ENCODE measurements at regions not wholly inside any gene's neighbourhood (a gene's known extent, or its start where the extent isn't known, plus 50 kb on each side); places are given as distances from the start of the nearest gene placed in this dataset.

DNA sequence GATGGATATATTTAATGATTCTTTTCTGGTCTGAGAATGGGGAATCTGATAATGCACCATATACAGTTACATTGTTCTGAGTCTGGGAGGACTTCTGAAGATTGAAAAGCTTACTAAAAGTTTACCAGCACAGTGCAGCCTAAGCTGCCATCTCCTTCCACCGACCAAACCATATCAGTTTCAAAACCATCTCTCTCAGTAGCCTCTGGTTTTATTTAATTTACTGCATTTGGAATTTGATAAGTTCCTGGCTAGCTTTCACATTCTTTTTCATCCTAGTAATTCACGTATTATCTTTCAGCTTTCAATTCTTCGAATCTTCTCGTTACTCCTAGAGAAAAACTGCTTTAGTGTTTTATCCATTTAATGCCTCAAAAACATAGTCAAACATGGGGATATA is 181.4 kb upstream of the HCCS start:
- DNase-seq (ENCODE audit: low spot score): no peak
- Histone ChIP-seq H3F3A (ENCODE audit: low read depth) (no peaks in the 10 kb centered on the region), H3K27ac (no peak overlapping the region), H3K4me2 (no peak overlapping the region), H2AFZ (replicated peaks) (no peak overlapping the region), H4K20me1 (ENCODE audit: low read depth) (no peaks in the 10 kb centered on the region), H3K9me3 (ENCODE audit: low read depth) (peaks cover 3% of the 10 kb centered on the region), H3K4me3 (no peak overlapping the region), H3K27me3 (no peaks in the 10 kb centered on the region), H3K9ac (no peak overlapping the region), H3K36me3 (no peaks in the 10 kb centered on the region), H3K4me1 (no peaks in the 10 kb centered on the region), H3K79me2 (ENCODE audit: low read depth) (no peaks in the 10 kb centered on the region)
- H3K27me3 Mint-ChIP-seq (ENCODE audit: insufficient read depth, low read depth): no peaks in the 10 kb centered on the region
- peaks cover 10% of the 10 kb centered on the region for H3K9me3 Mint-ChIP-seq
- peaks cover 1% of the 10 kb centered on the region for H3K36me3 Mint-ChIP-seq
- no peak overlapping the region for H3K4me3 Mint-ChIP-seq
- H3K27ac Mint-ChIP-seq: no peak overlapping the region
- TF ChIP-seq, protein P1, sequence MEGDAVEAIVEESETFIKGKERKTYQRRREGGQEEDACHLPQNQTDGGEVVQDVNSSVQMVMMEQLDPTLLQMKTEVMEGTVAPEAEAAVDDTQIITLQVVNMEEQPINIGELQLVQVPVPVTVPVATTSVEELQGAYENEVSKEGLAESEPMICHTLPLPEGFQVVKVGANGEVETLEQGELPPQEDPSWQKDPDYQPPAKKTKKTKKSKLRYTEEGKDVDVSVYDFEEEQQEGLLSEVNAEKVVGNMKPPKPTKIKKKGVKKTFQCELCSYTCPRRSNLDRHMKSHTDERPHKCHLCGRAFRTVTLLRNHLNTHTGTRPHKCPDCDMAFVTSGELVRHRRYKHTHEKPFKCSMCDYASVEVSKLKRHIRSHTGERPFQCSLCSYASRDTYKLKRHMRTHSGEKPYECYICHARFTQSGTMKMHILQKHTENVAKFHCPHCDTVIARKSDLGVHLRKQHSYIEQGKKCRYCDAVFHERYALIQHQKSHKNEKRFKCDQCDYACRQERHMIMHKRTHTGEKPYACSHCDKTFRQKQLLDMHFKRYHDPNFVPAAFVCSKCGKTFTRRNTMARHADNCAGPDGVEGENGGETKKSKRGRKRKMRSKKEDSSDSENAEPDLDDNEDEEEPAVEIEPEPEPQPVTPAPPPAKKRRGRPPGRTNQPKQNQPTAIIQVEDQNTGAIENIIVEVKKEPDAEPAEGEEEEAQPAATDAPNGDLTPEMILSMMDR (IDR thresholded peaks at IDR 0.05): no peak
- TF ChIP-seq EZH2phosphoT487 (IDR thresholded peaks at IDR 0.05) (no peak), EZH2 (IDR thresholded peaks at IDR 0.05) (no peak)
- H3K4me1 Mint-ChIP-seq: no peaks in the 10 kb centered on the region

DNA sequence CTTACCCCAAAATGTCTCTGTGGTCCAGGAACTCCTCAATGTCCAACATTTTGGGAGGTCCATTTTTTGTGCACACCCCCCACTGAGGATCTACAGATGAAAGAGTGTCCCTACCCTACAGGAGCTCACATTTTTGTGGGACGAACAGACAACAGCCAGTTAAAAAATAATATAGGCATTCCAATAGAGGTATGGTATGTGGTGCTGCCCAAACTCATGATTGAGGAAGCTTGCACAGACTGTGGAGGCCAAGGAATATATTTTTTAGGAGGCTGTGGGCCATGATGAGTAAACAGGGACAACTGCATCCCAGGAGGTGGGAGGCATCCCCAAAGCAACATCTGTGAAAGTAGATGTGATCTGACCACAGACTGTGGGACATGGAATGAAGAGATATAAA is 181.0 kb upstream of the HCCS start:
- no peaks in the 10 kb centered on the region for H3K4me1 Mint-ChIP-seq
- no peaks in the 10 kb centered on the region for H4K20me1 ChIP-seq (ENCODE audit: low read depth)
- peaks cover 3% of the 10 kb centered on the region for H3K9me3 ChIP-seq (ENCODE audit: low read depth)
- H3K4me1 ChIP-seq: no peaks in the 10 kb centered on the region
- no peak overlapping the region for H3K4me3 ChIP-seq
- H3K4me2 ChIP-seq: no peak overlapping the region
- no peaks in the 10 kb centered on the region for H3F3A ChIP-seq (ENCODE audit: low read depth)
- no peak overlapping the region for H3K4me3 Mint-ChIP-seq
- DNase-seq (ENCODE audit: low spot score): no peak
- H3K36me3 ChIP-seq: no peaks in the 10 kb centered on the region
- peaks cover 1% of the 10 kb centered on the region for H3K36me3 Mint-ChIP-seq
- H3K27ac Mint-ChIP-seq: no peak overlapping the region
- H3K79me2 ChIP-seq (ENCODE audit: low read depth): no peaks in the 10 kb centered on the region
- TF ChIP-seq EZH2phosphoT487 (IDR thresholded peaks at IDR 0.05) (no peak), EZH2 (IDR thresholded peaks at IDR 0.05) (no peak)
- TF ChIP-seq, protein P1 (IDR thresholded peaks at IDR 0.05): no peak
- no peaks in the 10 kb centered on the region for H3K27me3 ChIP-seq
- H2AFZ ChIP-seq (replicated peaks): no peak overlapping the region
- H3K27ac ChIP-seq: no peak overlapping the region
- no peaks in the 10 kb centered on the region for H3K27me3 Mint-ChIP-seq (ENCODE audit: insufficient read depth, low read depth)
- peaks cover 9% of the 10 kb centered on the region for H3K9me3 Mint-ChIP-seq
- H3K9ac ChIP-seq: no peak overlapping the region

- no peak overlapping the region for H3K9ac ChIP-seq
- Mint-ChIP-seq H3K4me1 (no peaks in the 10 kb centered on the region), H3K27me3 (ENCODE audit: insufficient read depth, low read depth) (no peaks in the 10 kb centered on the region), H3K36me3 (peaks cover 1% of the 10 kb centered on the region), H3K9me3 (peaks cover 9% of the 10 kb centered on the region), H3K27ac (no peak overlapping the region), H3K4me3 (no peak overlapping the region)
- H3K4me1 ChIP-seq: no peaks in the 10 kb centered on the region
- no peak overlapping the region for H3K27ac ChIP-seq
- DNase-seq (ENCODE audit: low spot score): no peak
- no peaks in the 10 kb centered on the region for H4K20me1 ChIP-seq (ENCODE audit: low read depth)
- TF ChIP-seq EZH2 (IDR thresholded peaks at IDR 0.05): no peak
- TF ChIP-seq, protein P1 (IDR thresholded peaks at IDR 0.05): no peak
- TF ChIP-seq EZH2phosphoT487 (IDR thresholded peaks at IDR 0.05): no peak
- no peak overlapping the region for H3K4me2 ChIP-seq
- no peaks in the 10 kb centered on the region for H3F3A ChIP-seq (ENCODE audit: low read depth)
- H3K79me2 ChIP-seq (ENCODE audit: low read depth): no peaks in the 10 kb centered on the region
- H3K27me3 ChIP-seq: no peaks in the 10 kb centered on the region
- no peaks in the 10 kb centered on the region for H3K36me3 ChIP-seq
- peaks cover 3% of the 10 kb centered on the region for H3K9me3 ChIP-seq (ENCODE audit: low read depth)
- H2AFZ ChIP-seq (replicated peaks): no peak overlapping the region
- H3K4me3 ChIP-seq: no peak overlapping the region
Observed at GRCh38 chrX:10931976-10932375, 179.2 kb upstream of the HCCS start.

Measured in neural progenitor cell (in vitro differentiated cells).